Glomerular endothelial cell (primary cell): ENCODE measurements at regions not wholly inside any gene's neighbourhood (a gene's known extent, or its start where the extent isn't known, plus 50 kb on each side); places are given as distances from the start of the nearest gene placed in this dataset.
"Not testable (repeated sequence)": the region's sequence is repeated elsewhere in the genome, so short reads cannot be mapped to it uniquely, and the experiment has no call there.

Source experiments
- DNase-seq: peaks from one replicate; pipeline ENCODE4 v3.0.0-alpha.2; 2011; ENCODE audit warnings: low read depth, low spot score; ENCODE audit errors: extremely low read depth

DNA sequence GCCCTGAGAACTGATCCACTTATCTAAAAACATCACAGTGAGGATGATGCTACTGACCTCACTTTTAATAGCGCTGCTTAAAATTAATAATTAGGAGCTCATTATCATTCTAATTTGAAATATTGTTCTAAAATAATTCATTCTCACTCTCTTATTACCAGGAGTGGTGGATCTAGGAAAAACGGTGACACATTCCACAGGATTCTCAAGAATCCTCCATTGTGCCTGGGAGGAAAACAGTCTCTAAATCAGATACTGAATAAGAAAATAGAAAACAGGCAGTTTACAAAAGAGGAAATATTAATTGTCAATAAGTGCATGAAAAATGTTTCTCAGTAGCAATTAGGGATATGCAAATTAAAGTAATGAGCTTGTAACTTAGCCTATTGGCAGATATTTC lies 187.4 kb downstream of the TENT5A start:
- DNase-seq: no peak

- DNase-seq: no peak
Measured at GRCh38 chr6:81564470-81565068, 187.9 kb downstream of the TENT5A start.

DNA sequence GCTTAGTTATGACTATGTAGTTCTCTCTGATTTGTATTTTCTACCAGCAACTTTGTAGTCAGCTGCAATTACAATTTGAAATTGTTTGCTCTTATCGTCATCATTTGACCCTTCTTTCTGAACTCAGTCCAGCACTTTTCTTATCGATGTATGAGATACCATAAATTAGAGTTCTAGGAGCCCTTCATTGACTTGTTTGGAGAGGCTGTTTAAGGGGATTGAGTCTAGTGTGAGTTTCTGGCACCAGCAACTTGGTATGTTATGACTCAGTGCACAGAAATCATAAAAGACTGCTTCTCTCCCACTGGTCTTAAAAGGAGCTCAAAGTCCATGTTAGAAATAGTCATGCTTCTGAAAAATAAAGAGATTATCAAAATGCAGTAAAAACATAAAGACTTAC lies 190.3 kb downstream of the TENT5A start:
- no peak for DNase-seq

- DNase-seq: no peak
Measured at GRCh38 chr6:81561731-81562130, 190.8 kb downstream of the TENT5A start.

DNA sequence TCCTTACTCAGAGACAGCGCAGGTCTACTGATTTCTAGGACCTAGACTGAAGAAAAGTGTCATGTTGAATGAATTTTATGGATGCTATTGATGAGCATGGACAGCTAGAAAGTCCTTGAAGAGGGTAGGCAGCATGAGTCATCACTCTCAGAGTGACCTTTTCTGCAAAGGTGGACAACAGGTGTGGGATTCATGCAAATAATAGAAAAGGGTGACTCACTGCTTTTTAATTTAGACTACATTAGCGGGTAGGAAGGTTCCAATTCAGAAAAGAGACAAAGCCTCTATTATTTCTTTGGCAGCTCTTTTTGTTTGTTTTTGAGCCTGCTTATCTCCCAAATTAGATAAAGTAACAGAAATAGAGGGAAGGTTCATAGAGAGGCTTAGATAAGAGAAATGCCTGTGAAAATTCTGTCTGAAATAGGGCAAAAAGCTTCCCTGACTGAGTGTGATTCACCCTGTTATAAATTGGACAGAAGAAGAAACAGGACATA lies 191.4 kb downstream of the TENT5A start:
- no peak for DNase-seq

GRCh38 chr6:81557811-81558210 lies 194.7 kb downstream of the TENT5A start:
- no peak for DNase-seq

- no peak for DNase-seq
Measured at GRCh38 chr6:81556551-81556950, 195.9 kb downstream of the TENT5A start.

DNA sequence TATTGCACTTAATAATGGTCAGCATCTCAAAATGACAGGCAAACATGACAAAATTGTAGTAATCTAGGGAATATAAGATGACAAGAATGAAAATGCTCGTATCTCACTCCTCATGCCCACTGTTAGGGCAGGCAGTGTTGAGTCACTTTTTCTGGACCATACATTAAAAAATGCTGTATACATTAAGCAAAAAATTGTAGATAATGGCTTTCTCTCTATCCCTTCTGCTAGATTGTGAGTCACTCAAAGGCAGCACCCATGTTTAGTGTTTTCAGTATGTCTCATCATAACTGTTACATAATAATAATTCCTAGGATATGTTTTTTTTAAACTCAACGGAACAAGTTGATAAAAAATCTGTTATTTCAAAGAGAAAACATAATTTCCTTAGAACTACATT lies 199.3 kb downstream of the TENT5A start:
- no peak for DNase-seq

DNA sequence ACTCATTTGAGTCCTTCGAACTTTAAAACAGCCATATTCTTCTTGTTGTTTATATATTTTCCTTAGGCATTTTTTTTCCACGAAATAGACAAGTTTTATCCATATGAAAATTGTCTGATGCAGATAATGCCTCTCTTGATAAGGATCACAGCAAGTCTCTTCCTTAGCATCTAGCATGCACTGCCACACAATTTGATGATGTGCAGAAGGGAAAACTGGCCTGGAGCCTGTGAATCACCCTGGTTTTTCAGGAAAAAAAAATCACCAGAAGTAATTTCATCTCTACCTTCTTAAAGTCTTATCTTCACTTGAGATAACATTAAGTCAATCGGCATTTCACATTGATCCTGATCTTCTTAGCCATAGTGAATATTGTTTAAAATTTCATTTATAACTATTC lies 199.8 kb downstream of the TENT5A start:
- DNase-seq: no peak

DNA sequence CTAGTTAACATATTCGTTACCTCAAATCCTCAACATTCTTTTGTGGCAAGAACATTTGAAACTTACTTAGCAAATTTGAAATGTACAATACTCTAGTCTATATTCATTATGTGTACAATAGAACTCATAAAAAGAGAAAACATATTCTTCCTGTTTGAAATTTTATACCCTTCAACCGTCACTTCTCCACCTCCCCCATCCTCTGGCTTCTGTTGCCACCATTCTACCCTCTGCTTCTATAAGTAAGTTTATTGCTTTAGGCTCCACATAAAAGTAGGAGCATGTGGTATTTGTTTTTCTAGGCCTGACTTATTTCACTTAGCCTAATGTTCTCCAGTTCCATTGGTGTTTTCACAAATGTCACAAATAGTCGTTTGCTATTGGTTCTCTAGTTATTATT lies 205.3 kb downstream of the TENT5A start:
- no peak for DNase-seq

- no peak for DNase-seq
Measured at GRCh38 chr6:81534934-81535465, 217.5 kb downstream of the TENT5A start.

GRCh38 chr6:81531869-81532561 lies 220.5 kb downstream of the TENT5A start:
- DNase-seq: no peak

DNA sequence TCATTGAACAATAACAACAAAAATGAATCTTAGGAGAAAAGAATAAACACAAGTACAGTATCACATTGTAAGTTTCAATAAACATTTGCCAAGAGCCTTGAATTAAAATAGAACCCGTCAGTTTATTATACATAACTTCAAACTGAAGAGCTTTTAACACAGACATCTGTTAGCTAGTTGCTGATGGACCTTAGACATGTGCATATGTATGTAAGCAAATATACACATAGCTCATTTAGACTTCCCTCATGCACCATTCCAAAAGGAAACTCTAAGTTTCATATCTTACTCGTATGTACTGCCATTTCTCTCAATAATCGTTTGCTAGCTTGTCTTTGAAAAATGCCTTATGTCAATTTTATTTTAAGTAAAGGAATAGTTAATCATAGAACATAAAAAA lies 235.0 kb downstream of the TENT5A start:
- no peak for DNase-seq

DNA sequence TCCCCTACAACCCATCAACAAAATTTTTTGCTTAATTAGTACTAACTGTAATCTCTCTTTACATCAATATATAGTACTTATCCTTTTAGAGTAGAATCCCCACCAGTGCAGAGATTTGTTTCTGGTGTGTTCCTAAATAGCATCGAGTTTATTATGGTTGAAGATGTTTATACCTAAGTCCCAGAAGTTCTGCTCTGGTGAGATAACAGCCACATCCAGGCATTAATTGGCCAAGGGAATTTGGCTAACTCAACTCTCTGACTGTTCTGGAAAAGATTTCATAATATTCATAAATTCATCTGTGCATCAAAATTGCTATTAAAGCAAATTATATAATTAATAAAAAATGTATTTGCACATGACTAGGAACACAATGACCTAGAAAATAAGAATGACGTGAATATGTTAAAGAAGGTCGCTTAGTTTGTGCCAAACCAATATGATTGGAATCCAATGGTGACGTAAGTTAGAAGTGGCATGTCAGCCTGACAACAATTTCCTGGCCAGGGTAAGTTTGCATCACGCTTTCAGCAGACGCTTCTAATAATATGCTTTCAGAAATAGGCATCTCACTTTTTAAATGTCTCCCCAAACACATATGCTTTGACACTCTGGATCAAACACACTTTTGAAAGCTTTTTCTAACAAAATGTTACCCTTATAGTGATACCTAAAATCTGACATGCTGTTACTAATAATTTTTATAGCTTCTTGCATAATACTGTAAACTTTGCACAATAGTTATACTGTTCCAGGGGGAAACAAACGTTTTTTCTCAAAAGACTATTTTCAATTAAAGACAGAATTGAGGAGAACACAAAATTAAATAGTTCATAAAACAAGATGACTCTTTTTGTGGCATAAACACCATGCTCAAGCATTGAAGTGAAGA lies 236.7 kb downstream of the TENT5A start:
- DNase-seq: no peak

DNA sequence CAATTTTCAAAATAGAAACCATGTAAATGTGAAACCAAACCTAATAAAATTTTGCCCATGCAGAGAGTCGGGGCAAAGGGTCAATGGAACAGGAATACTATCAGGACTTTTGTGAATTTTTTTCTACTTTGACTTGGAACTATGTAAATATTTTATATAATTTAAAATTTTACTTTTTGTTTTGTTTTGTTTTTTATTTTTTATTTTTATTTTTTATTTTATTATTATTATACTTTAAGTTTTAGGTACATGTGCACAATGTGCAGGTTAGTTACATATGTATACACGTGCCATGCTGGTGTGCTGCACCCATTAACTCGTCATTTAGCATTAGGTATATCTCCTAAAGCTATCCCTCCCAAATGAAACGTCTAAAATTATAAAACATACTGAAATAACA lies 238.3 kb downstream of the TENT5A start:
- DNase-seq: not testable (repeated sequence)

GRCh38 chr6:81511423-81511822 lies 241.1 kb downstream of the TENT5A start:
- DNase-seq: no peak

- DNase-seq: no peak
Measured at GRCh38 chr6:81495999-81496398, 256.5 kb downstream of the TENT5A start.

DNA sequence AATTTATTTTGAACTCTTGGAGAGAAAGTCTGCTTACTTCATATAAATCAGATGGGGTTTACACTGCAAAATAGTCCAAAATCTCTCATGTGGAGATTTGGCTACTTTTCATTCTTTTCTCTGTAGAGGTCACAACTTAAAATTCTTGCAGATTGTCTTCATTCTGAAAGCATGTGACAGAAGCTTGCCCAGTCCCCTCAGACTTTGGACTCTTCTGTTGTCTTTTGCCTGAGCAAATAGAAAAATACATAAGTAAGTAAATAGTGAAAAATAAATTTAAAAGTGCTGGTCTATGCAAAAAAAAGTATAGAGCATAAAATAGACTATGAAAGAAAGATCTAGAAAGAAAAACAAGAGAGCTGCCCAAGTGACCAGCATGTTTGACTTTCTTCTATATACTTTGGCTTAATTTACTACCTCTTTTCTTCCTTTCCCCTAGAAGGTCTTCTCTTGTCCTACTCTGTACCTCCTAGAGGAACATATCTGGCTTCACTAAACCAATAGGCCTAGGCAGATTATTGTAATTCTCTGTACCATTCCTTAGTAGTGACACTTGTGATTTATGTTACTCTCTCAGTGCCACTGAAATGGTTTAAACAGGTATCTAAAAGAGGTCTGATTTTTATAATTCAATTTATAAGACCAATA lies 260.9 kb downstream of the TENT5A start:
- no peak for DNase-seq

- peak; percentile 4 for DNase-seq
Measured at GRCh38 chr6:81487489-81487888, 265.0 kb downstream of the TENT5A start.

- no peak for DNase-seq
Measured at GRCh38 chr6:81486234-81486633, 266.2 kb downstream of the TENT5A start.

- DNase-seq: no peak
Measured at GRCh38 chr6:81485395-81485794, 267.1 kb downstream of the TENT5A start.
